PC-3 (cell line): ENCODE measurements at regions not wholly inside any gene's neighbourhood (a gene's known extent, or its start where the extent isn't known, plus 50 kb on each side); places are given as distances from the start of the nearest gene placed in this dataset.
"Not testable (repeated sequence)": the region's sequence is repeated elsewhere in the genome, so short reads cannot be mapped to it uniquely, and the experiment has no call there.

Experiments used
- ATAC-seq: fragments of 200-7000 bp; cut with Tn5 transposase; 2 replicates; pipeline ENCODE4 v1.9.1; 2020; ENCODE audit warnings: mild to moderate bottlenecking, moderate library complexity
- BruUV-seq: library from RNA; stranded (reverse); fragments of 400-500 nt; replicated peaks from 2 replicates; lab custom pipeline; 2021; lab: Mats Ljungman, UMichigan
- CTCF ChIA-PET: fragments of 300-600 bp; sonication (Branson Sonifier 250); formaldehyde crosslinking; loops from one replicate; lab custom pipeline; 2022; ENCODE audit warnings: antibody characterized with exemption; lab: Charles Lee
- POLR2A ChIA-PET: fragments of 300-600 bp; sonication (Branson Sonifier 250); formaldehyde crosslinking; loops from one replicate; lab custom pipeline; 2022; ENCODE audit warnings: antibody characterized with exemption; ENCODE audit not compliant: unreplicated experiment; lab: Charles Lee
- DNase-seq: peaks from one replicate; pipeline ENCODE4 v3.0.0-alpha.2; 2015
- H2AFZ ChIP-seq: fragments of 300-600 bp; sonication (generic); 2 replicates; pipeline ENCODE4 v1.6.0; 2016; ENCODE audit warnings: antibody characterized with exemption, low read length
- H3F3A ChIP-seq: fragments of 300-600 bp; sonication (generic); one replicate; pipeline ENCODE4 v1.6.0; 2017; ENCODE audit warnings: antibody characterized with exemption, low read length, control low read depth, mild to moderate bottlenecking; ENCODE audit not compliant: unreplicated experiment
- H3K27ac ChIP-seq: fragments of 300-600 bp; sonication (generic); 2 replicates; pipeline ENCODE4 v1.5.1; 2016; ENCODE audit warnings: mild to moderate bottlenecking, low read length
- H3K27me3 ChIP-seq: fragments of 300-600 bp; sonication (generic); 2 replicates; pipeline ENCODE4 v1.6.1; 2016; ENCODE audit warnings: low read length, mixed read lengths
- H3K36me3 ChIP-seq: fragments of 300-600 bp; sonication (generic); 2 replicates; pipeline ENCODE4 v1.6.1; 2016; ENCODE audit warnings: low read depth, mixed run types, low read length, mixed read lengths
- H3K4me1 ChIP-seq: fragments of 300-600 bp; sonication (generic); 2 replicates; pipeline ENCODE4 v1.5.1; 2016; ENCODE audit warnings: low read length; ENCODE audit not compliant: insufficient read depth
- H3K4me2 ChIP-seq: fragments of 300-600 bp; sonication (generic); 2 replicates; pipeline ENCODE4 v1.6.0; 2016; ENCODE audit warnings: low read length
- H3K4me3 ChIP-seq: fragments of 300-600 bp; sonication (generic); 2 replicates; pipeline ENCODE4 v1.5.1; 2016; ENCODE audit warnings: mild to moderate bottlenecking, low read length, mixed read lengths
- H3K79me2 ChIP-seq: fragments of 300-600 bp; sonication (generic); 2 replicates; pipeline ENCODE4 v1.6.1; 2017; ENCODE audit warnings: low read length, mixed read lengths
- H3K9ac ChIP-seq: fragments of 300-600 bp; sonication (generic); 2 replicates; pipeline ENCODE4 v1.6.0; 2016; ENCODE audit warnings: mild to moderate bottlenecking, low read length
- H3K9me2 ChIP-seq: fragments of 300-600 bp; sonication (generic); replicated peaks from 2 replicates; pipeline ENCODE4 v1.6.1; 2016; ENCODE audit warnings: mixed run types, low read length, mixed read lengths
- H3K9me3 ChIP-seq: fragments of 300-600 bp; sonication (generic); 2 replicates; pipeline ENCODE4 v1.6.1; 2016; ENCODE audit warnings: low read length, mixed read lengths
- H4K20me1 ChIP-seq: fragments of 300-600 bp; sonication (generic); 2 replicates; pipeline ENCODE4 v1.6.1; 2016; ENCODE audit warnings: low read length, mixed read lengths
- EZH2 ChIP-seq: fragments of 300-600 bp; sonication (generic); IDR thresholded peaks from one replicate; pipeline ENCODE4 v1.6.1; 2017; ENCODE audit warnings: antibody characterized with exemption, mild to moderate bottlenecking, low read length; ENCODE audit not compliant: unreplicated experiment
- EZH2phosphoT487 ChIP-seq: fragments of 300-600 bp; sonication (generic); IDR thresholded peaks from 2 replicates; pipeline ENCODE4 v1.6.1; 2018; ENCODE audit warnings: mild to moderate bottlenecking, antibody characterized with exemption, low read length, borderline replicate concordance
- intact Hi-C: fragments of 100-400 bp; cut with micrococcal nuclease; formaldehyde crosslinking; loops from 2 replicates; pipeline ENCODE4 v1.9.0; 2023
- TF ChIP-seq, protein P1 (sequence below): fragments of 300-600 bp; sonication (generic); conservative IDR thresholded peaks from 2 replicates; pipeline ENCODE4 v1.5.1; 2017; ENCODE audit warnings: antibody characterized with exemption, low read depth, mild to moderate bottlenecking, low read length

DNA sequence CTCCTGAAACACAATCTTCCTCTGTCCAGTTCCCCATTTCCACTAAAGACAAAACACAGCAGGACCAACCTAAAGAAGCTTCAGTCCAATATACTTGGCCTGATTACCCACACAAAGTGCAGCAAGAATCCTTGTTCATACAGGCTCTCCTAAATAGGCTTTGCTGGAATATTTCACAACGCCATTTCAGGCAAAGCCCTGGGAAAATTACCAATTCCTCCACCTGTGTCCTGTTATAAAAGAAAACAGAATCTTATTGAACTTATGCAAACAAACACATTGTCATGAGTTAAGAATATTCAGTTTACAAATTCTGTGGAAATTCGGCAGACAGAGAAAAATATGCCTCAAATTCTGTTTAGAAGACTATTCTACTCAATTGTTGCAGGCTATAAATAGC is 115.0 kb upstream of the NBPF11 start:
- intact Hi-C loops, H3K4me2 ChIP-seq: not testable (repeated sequence)

GRCh38 chr1:148264374-148265276 is 112.5 kb upstream of the NBPF11 start:
- H2AFZ ChIP-seq, result peak overlapping the region; percentile 94
- H3K9me3 ChIP-seq, result no peaks in the 10 kb centered on the region
- H3K4me3 ChIP-seq, result peak overlapping the region; percentile 70
- no peaks in the 10 kb centered on the region for H3K9me2 ChIP-seq
- H4K20me1 ChIP-seq, result no peaks in the 10 kb centered on the region
- no TSS peak for BruUV-seq
- H3F3A ChIP-seq, result no peaks in the 10 kb centered on the region
- no peaks in the 10 kb centered on the region for H3K36me3 ChIP-seq
- intact Hi-C loops, result loop anchor here (5.0 kb wide), 1 partner anchor 68 kb away; no protein-coding TSS in a partner anchor
- H3K27me3 ChIP-seq, result no peaks in the 10 kb centered on the region
- no peak for TF ChIP-seq EZH2
- no peak for TF ChIP-seq EZH2phosphoT487
- TF ChIP-seq, protein P1, sequence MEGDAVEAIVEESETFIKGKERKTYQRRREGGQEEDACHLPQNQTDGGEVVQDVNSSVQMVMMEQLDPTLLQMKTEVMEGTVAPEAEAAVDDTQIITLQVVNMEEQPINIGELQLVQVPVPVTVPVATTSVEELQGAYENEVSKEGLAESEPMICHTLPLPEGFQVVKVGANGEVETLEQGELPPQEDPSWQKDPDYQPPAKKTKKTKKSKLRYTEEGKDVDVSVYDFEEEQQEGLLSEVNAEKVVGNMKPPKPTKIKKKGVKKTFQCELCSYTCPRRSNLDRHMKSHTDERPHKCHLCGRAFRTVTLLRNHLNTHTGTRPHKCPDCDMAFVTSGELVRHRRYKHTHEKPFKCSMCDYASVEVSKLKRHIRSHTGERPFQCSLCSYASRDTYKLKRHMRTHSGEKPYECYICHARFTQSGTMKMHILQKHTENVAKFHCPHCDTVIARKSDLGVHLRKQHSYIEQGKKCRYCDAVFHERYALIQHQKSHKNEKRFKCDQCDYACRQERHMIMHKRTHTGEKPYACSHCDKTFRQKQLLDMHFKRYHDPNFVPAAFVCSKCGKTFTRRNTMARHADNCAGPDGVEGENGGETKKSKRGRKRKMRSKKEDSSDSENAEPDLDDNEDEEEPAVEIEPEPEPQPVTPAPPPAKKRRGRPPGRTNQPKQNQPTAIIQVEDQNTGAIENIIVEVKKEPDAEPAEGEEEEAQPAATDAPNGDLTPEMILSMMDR, result no peak
- peak overlapping the region; percentile 89; the same call in 1 of the 2 replicates for H3K27ac ChIP-seq
- H3K79me2 ChIP-seq, result no peaks in the 10 kb centered on the region
- H3K9ac ChIP-seq, result peak overlapping the region; percentile 88; the same call in 1 of the 2 replicates
- no peak for ATAC-seq
- DNase-seq, result no peak
- H3K4me1 ChIP-seq, result 0 out of 2 replicates have a peak, but pooled peaks cover 5% of the 10 kb centered on the region
- POLR2A ChIA-PET, result no interaction called here
- CTCF ChIA-PET, result no interaction called here
- H3K4me2 ChIP-seq, result peak overlapping the region; percentile 89

More for the DNA sequence above, 115.0 kb upstream of the NBPF11 start:
- DNase-seq, H3K79me2 ChIP-seq, BruUV-seq, H3K4me1 ChIP-seq, H3K27ac ChIP-seq, POLR2A ChIA-PET, H3K27me3 ChIP-seq, H3K9ac ChIP-seq, H3K9me3 ChIP-seq, H3F3A ChIP-seq, H3K36me3 ChIP-seq, ATAC-seq, H2AFZ ChIP-seq, CTCF ChIA-PET, H3K9me2 ChIP-seq, H3K4me3 ChIP-seq, H4K20me1 ChIP-seq: not testable (repeated sequence)

- Histone ChIP-seq H3K27me3 (no peaks in the 10 kb centered on the region), H4K20me1 (no peaks in the 10 kb centered on the region), H3K4me1 (0 out of 2 replicates have a peak, but pooled peaks cover 5% of the 10 kb centered on the region), H3F3A (no peaks in the 10 kb centered on the region), H3K4me3 (peak overlapping the region; percentile 70), H3K79me2 (no peaks in the 10 kb centered on the region), H3K36me3 (no peaks in the 10 kb centered on the region), H2AFZ (peak overlapping the region; percentile 94), H3K9me3 (no peaks in the 10 kb centered on the region), H3K9me2 (no peaks in the 10 kb centered on the region), H3K4me2 (peak overlapping the region; percentile 89), H3K9ac (peak overlapping the region; percentile 88), H3K27ac (peak overlapping the region; percentile 89)
- intact Hi-C loops, result loop anchor here (5.0 kb wide), 1 partner anchor 68 kb away; no protein-coding TSS in a partner anchor
- POLR2A ChIA-PET, result interaction anchor here (0.6 to 1.3 kb wide), 9 partner anchors 12 to 354 kb away, joined by 3 to 71 read pairs (median 4); no protein-coding TSS in a partner anchor
- ATAC-seq (peak; percentile 44; the same call in 1 of the 2 replicates), DNase-seq (no peak)
- CTCF ChIA-PET, result no interaction called here
- TF ChIP-seq, protein P1, result no peak; the same call in 1 of the 2 replicates
- no peak for TF ChIP-seq EZH2phosphoT487
- no peak for TF ChIP-seq EZH2
- BruUV-seq, result no TSS peak
Observed at GRCh38 chr1:148263906-148264255, 111.8 kb upstream of the NBPF11 start.
